ENCODE measurements at regions not wholly inside any gene's neighbourhood (a gene's known extent, or its start where the extent isn't known, plus 50 kb on each side); places are given as distances from the start of the nearest gene placed in this dataset.

- no peak for TF ChIP-seq EZH2 (IDR thresholded peaks at IDR 0.05; ENCODE audit: borderline replicate concordance)
- no peak for TF ChIP-seq CTCF (IDR thresholded peaks at IDR 0.05; ENCODE audit: poor library complexity)
Measured at GRCh38 chr14:82180139-82180538, 646.5 kb upstream of the SEL1L start.
